ENCODE measurements at regions not wholly inside any gene's neighbourhood (a gene's known extent, or its start where the extent isn't known, plus 50 kb on each side); places are given as distances from the start of the nearest gene placed in this dataset.

DNA sequence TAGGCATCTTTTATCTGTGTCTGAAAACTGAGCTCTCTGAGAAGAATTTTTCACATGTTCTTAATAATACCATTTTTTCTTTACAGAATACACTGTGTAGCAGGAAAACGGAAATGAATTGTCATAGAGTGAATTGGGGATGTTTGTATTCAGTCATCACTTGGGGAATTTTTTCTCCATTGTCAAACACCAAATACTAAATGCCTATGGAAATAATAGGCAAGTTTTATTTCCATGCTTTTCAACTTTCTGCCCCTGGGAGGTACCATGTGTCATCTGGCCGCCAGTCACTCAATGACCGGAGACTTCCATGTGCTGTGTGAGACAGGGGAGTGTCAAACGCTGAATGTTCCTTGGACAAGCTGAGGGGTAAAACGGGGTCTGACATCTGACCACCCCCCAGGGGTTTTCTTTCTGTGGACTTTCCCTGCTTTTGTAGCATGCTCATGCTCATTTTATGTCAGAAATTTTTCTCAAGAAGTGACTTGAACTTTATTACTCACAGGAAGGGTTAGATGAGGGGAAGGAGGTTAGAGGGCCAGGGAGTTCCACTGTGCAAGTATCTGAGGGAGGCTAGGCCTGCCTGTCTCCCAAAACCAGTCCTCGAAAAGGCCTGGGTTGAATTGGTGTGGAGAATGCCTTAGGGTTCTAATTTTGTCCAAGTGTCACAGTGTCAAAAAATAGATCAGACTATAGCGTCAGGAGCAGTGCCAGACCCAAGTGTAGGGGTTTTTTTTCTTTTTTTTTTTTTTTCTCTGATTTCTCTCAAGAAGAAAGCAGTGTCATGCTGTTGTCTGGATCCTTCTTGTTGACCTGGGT lies 438.6 kb downstream of the AGTPBP1 start:
- DNase-seq, result no peak
- Histone ChIP-seq H4K20me1 (ENCODE audit: insufficient read depth, low read length) (no peaks in the 10 kb centered on the region), H3K36me3 (ENCODE audit: control insufficient read depth, insufficient read depth, low read length) (no peaks in the 10 kb centered on the region), H4K91ac (ENCODE audit: insufficient read depth, low read depth, low read length) (no peak overlapping the region), H3K9me3 (ENCODE audit: control insufficient read depth, insufficient read depth, low read length) (peaks cover 19% of the 10 kb centered on the region), H3K9ac (ENCODE audit: low read depth, low read length) (no peak overlapping the region), H2AK9ac (replicated peaks; ENCODE audit: low read depth, low read length, poor library complexity) (no peak overlapping the region), H2AFZ (replicated peaks; ENCODE audit: low read length, poor library complexity) (no peak overlapping the region), H3K27me3 (ENCODE audit: control insufficient read depth, insufficient read depth, low read length) (no peaks in the 10 kb centered on the region), H2BK15ac (ENCODE audit: low read depth, low read length) (no peak overlapping the region), H3K4me1 (ENCODE audit: control insufficient read depth, insufficient read depth, low read length) (no peaks in the 10 kb centered on the region), H3K27ac (ENCODE audit: insufficient read depth, low read length) (no peak overlapping the region), H4K5ac (ENCODE audit: low read depth, low read length) (no peak overlapping the region), H3K18ac (ENCODE audit: low read depth, low read length) (no peak overlapping the region), H3K79me1 (ENCODE audit: low read depth in 1 of 2, low read length in 2 of 2) (no peaks in the 10 kb centered on the region), H3K14ac (replicated peaks; ENCODE audit: low read depth, low read length) (no peak overlapping the region), H3K56ac (ENCODE audit: extremely low read depth, insufficient read depth, low read length) (no peak overlapping the region), H2BK120ac (ENCODE audit: low read depth, low read length) (no peak overlapping the region), H3K4ac (ENCODE audit: low read depth, low read length) (no peak overlapping the region), H3K4me3 (ENCODE audit: insufficient read depth, low read depth, low read length) (no peak overlapping the region), H3K4me2 (ENCODE audit: low read depth, low read length) (no peak overlapping the region), H2BK5ac (ENCODE audit: low read depth, low read length, poor library complexity, severe bottlenecking) (no peak overlapping the region), H2AK5ac (ENCODE audit: low read depth, low read length) (no peak overlapping the region), H3K23ac (ENCODE audit: low read depth, low read length) (no peak overlapping the region), H4K8ac (ENCODE audit: low read depth in 2 of 2, low read length in 2 of 2) (no peak overlapping the region), H2BK20ac (ENCODE audit: low read depth, low read length) (no peak overlapping the region), H3K9me1 (ENCODE audit: insufficient read depth, low read length) (no peaks in the 10 kb centered on the region)
- intact Hi-C loops (cut with micrococcal nuclease) (no loop called here), in situ Hi-C loops (cut with MboI; ENCODE audit: low sequenced_read_pairs) (no loop called here), dilution Hi-C loops (cut with HindIII; ENCODE audit: low sequenced_read_pairs, unreplicated experiment) (no loop called here)
- POLR2A ChIA-PET (ENCODE audit: unreplicated experiment), result no interaction called here
- WGBS, 2 experiments (ENCODE audit: extremely low coverage in 2 of 2, insufficient read length in 1 of 2), result 40% methylated on average over 1 of the region's 7 CpGs; no CpG with 5 or more reads in 1 of the 2 experiments
- TF ChIP-seq POLR2A (IDR thresholded peaks at IDR 0.05; ENCODE audit: low read depth, low read length) (no peak), RCOR1 (IDR thresholded peaks at IDR 0.05; ENCODE audit: insufficient replicate concordance, low read length) (no peak), BHLHE40 (IDR thresholded peaks at IDR 0.05; ENCODE audit: low read depth, low read length) (no peak), RFX5 (IDR thresholded peaks at IDR 0.05; ENCODE audit: low read depth, low read length) (no peak)
- TF ChIP-seq, protein P1, sequence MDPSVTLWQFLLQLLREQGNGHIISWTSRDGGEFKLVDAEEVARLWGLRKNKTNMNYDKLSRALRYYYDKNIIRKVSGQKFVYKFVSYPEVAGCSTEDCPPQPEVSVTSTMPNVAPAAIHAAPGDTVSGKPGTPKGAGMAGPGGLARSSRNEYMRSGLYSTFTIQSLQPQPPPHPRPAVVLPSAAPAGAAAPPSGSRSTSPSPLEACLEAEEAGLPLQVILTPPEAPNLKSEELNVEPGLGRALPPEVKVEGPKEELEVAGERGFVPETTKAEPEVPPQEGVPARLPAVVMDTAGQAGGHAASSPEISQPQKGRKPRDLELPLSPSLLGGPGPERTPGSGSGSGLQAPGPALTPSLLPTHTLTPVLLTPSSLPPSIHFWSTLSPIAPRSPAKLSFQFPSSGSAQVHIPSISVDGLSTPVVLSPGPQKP (IDR thresholded peaks at IDR 0.05; ENCODE audit: borderline replicate concordance, low read depth, low read length), result no peak
- ATAC-seq (ENCODE audit: low read depth), result no peak
- BruUV-seq (replicated peaks), result no TSS peak
- CTCF ChIA-PET, result interaction anchor here (0.6 to 0.7 kb wide), 2 partner anchors 10 to 299 kb away, joined by 3 to 7 read pairs; no protein-coding TSS in a partner anchor
